Adipocyte (in vitro differentiated cells): ENCODE measurements at regions not wholly inside any gene's neighbourhood (a gene's known extent, or its start where the extent isn't known, plus 50 kb on each side); places are given as distances from the start of the nearest gene placed in this dataset.

Experiments
- DNase-seq: peaks from one replicate; pipeline ENCODE4 v3.0.0-alpha.2; 2015; ENCODE audit warnings: low read depth
- H3K27me3 ChIP-seq: replicated peaks from 2 replicates; pipeline ENCODE4 v1.7.0; 2013; ENCODE audit warnings: mild to moderate bottlenecking, low read length, moderate library complexity; ENCODE audit not compliant: control insufficient read depth, insufficient read depth
- H3K36me3 ChIP-seq: 2 replicates; pipeline ENCODE4 v1.7.0; 2013; ENCODE audit warnings: low read length, mild to moderate bottlenecking, moderate library complexity; ENCODE audit not compliant: control insufficient read depth, insufficient read depth, severe bottlenecking
- H3K4me1 ChIP-seq: 2 replicates; pipeline ENCODE4 v1.7.0; 2013; ENCODE audit warnings: mild to moderate bottlenecking, low read length, moderate library complexity; ENCODE audit not compliant: control insufficient read depth, insufficient read depth
- H3K4me3 ChIP-seq: 2 replicates; pipeline ENCODE4 v1.7.0; 2013; ENCODE audit warnings: mild to moderate bottlenecking, low read length, moderate library complexity
- H3K9ac ChIP-seq: 2 replicates; pipeline ENCODE4 v1.7.0; 2013; ENCODE audit warnings: mild to moderate bottlenecking, low read length, moderate library complexity
- H3K9me3 ChIP-seq: 2 replicates; pipeline ENCODE4 v1.7.0; 2013; ENCODE audit warnings: mild to moderate bottlenecking, low read length, moderate library complexity; ENCODE audit not compliant: control insufficient read depth

- H3K36me3 ChIP-seq, result no peaks in the 10 kb centered on the region
- peaks cover 7% of the 10 kb centered on the region for H3K9me3 ChIP-seq
- no peak for DNase-seq
- no peaks in the 10 kb centered on the region for H3K27me3 ChIP-seq
- H3K9ac ChIP-seq, result no peak overlapping the region
- no peak overlapping the region for H3K4me3 ChIP-seq
- H3K4me1 ChIP-seq, result no peaks in the 10 kb centered on the region
Observed at GRCh38 chr17:33447090-33447489, 154.0 kb upstream of the ASIC2 start.

GRCh38 chr17:33451221-33451620, 158.1 kb upstream of the ASIC2 start:
- DNase-seq, result no peak
- Histone ChIP-seq H3K9ac (no peak overlapping the region), H3K4me3 (no peak overlapping the region), H3K4me1 (no peaks in the 10 kb centered on the region), H3K9me3 (no peaks in the 10 kb centered on the region), H3K27me3 (peaks cover 17% of the 10 kb centered on the region), H3K36me3 (no peaks in the 10 kb centered on the region)

- Histone ChIP-seq H3K9me3 (no peaks in the 10 kb centered on the region), H3K4me1 (no peaks in the 10 kb centered on the region), H3K27me3 (peaks cover 47% of the 10 kb centered on the region), H3K36me3 (no peaks in the 10 kb centered on the region), H3K9ac (no peak overlapping the region), H3K4me3 (no peak overlapping the region)
- no peak for DNase-seq
Observed at GRCh38 chr17:33457477-33457876, 164.4 kb upstream of the ASIC2 start.

- Histone ChIP-seq H3K36me3 (no peaks in the 10 kb centered on the region), H3K9me3 (no peaks in the 10 kb centered on the region), H3K27me3 (peaks cover 45% of the 10 kb centered on the region), H3K9ac (no peak overlapping the region), H3K4me3 (no peak overlapping the region), H3K4me1 (no peaks in the 10 kb centered on the region)
- DNase-seq, result no peak
Observed at GRCh38 chr17:33459078-33459940, 166.2 kb upstream of the ASIC2 start.

- Histone ChIP-seq H3K9ac (no peak overlapping the region), H3K9me3 (no peaks in the 10 kb centered on the region), H3K4me3 (no peak overlapping the region), H3K36me3 (no peaks in the 10 kb centered on the region), H3K27me3 (peaks cover 35% of the 10 kb centered on the region), H3K4me1 (no peaks in the 10 kb centered on the region)
- DNase-seq, result no peak
Observed at GRCh38 chr17:33460781-33461450, 167.8 kb upstream of the ASIC2 start.

GRCh38 chr17:33463887-33464286, 170.8 kb upstream of the ASIC2 start:
- Histone ChIP-seq H3K27me3 (peaks cover 11% of the 10 kb centered on the region), H3K36me3 (no peaks in the 10 kb centered on the region), H3K9me3 (no peaks in the 10 kb centered on the region), H3K4me1 (no peaks in the 10 kb centered on the region), H3K9ac (no peak overlapping the region), H3K4me3 (no peak overlapping the region)
- no peak for DNase-seq

- Histone ChIP-seq H3K36me3 (no peaks in the 10 kb centered on the region), H3K4me1 (no peaks in the 10 kb centered on the region), H3K27me3 (peaks cover 3% of the 10 kb centered on the region), H3K9me3 (no peaks in the 10 kb centered on the region), H3K9ac (no peak overlapping the region), H3K4me3 (no peak overlapping the region)
- no peak for DNase-seq
Observed at GRCh38 chr17:33464669-33465280, 171.7 kb upstream of the ASIC2 start.

GRCh38 chr17:33469421-33469820, 176.3 kb upstream of the ASIC2 start:
- no peaks in the 10 kb centered on the region for H3K9me3 ChIP-seq
- peaks cover 7% of the 10 kb centered on the region for H3K27me3 ChIP-seq
- H3K36me3 ChIP-seq, result no peaks in the 10 kb centered on the region
- H3K9ac ChIP-seq, result no peak overlapping the region
- DNase-seq, result no peak
- H3K4me1 ChIP-seq, result no peaks in the 10 kb centered on the region
- no peak overlapping the region for H3K4me3 ChIP-seq

GRCh38 chr17:33469911-33470310, 176.8 kb upstream of the ASIC2 start:
- peaks cover 7% of the 10 kb centered on the region for H3K27me3 ChIP-seq
- H3K4me3 ChIP-seq, result no peak overlapping the region
- H3K4me1 ChIP-seq, result no peaks in the 10 kb centered on the region
- no peaks in the 10 kb centered on the region for H3K36me3 ChIP-seq
- DNase-seq, result peak; percentile 20
- H3K9me3 ChIP-seq, result no peaks in the 10 kb centered on the region
- no peak overlapping the region for H3K9ac ChIP-seq

- no peaks in the 10 kb centered on the region for H3K9me3 ChIP-seq
- no peak overlapping the region for H3K9ac ChIP-seq
- no peaks in the 10 kb centered on the region for H3K4me1 ChIP-seq
- H3K4me3 ChIP-seq, result no peak overlapping the region
- DNase-seq, result no peak
- H3K36me3 ChIP-seq, result no peaks in the 10 kb centered on the region
- H3K27me3 ChIP-seq, result peaks cover 19% of the 10 kb centered on the region
Observed at GRCh38 chr17:33473061-33473460, 180.0 kb upstream of the ASIC2 start.

GRCh38 chr17:33474789-33475188, 181.7 kb upstream of the ASIC2 start:
- no peaks in the 10 kb centered on the region for H3K4me1 ChIP-seq
- no peak overlapping the region for H3K9ac ChIP-seq
- H3K36me3 ChIP-seq, result no peaks in the 10 kb centered on the region
- peaks cover 23% of the 10 kb centered on the region for H3K27me3 ChIP-seq
- no peak overlapping the region for H3K4me3 ChIP-seq
- no peaks in the 10 kb centered on the region for H3K9me3 ChIP-seq
- no peak for DNase-seq
